ENCODE measurements at regions not wholly inside any gene's neighbourhood (a gene's known extent, or its start where the extent isn't known, plus 50 kb on each side); places are given as distances from the start of the nearest gene placed in this dataset.

- ATAC-seq = no peak
- in situ Hi-C loops (cut with HindIII; ENCODE audit: low pct_unique_long_range_greater_than_20kb, low sequenced_read_pairs) = no loop called here
- Histone ChIP-seq H3K4me1 (ENCODE audit: control insufficient read depth, insufficient read depth, low read length) (0 out of 2 replicates have a peak, but pooled peaks cover 5% of the 10 kb centered on the region), H3K27ac (ENCODE audit: low read length) (no peak overlapping the region), H3K4me3 (ENCODE audit: low read depth in 2 of 2, low read length in 2 of 2) (no peak overlapping the region), H3K9me3 (ENCODE audit: control insufficient read depth, insufficient read depth, low read depth, low read length) (no peaks in the 10 kb centered on the region), H3K27me3 (ENCODE audit: control insufficient read depth, insufficient read depth, low read length) (no peaks in the 10 kb centered on the region), H3K36me3 (ENCODE audit: control insufficient read depth, insufficient read depth, low read length) (no peaks in the 10 kb centered on the region)
- DNase-seq (ENCODE audit: low read depth, low spot score) = no peak
- no TSS peak for BruUV-seq (replicated peaks)
- ChIA-PET POLR2A (no interaction called here), CTCF (no interaction called here)
- intact Hi-C loops (cut with micrococcal nuclease; ENCODE audit: unreplicated experiment) = no loop called here
- TF ChIP-seq REST (IDR thresholded peaks at IDR 0.05; ENCODE audit: insufficient read depth in 1 of 2, low read depth in 2 of 2, low read length in 1 of 2) (no peak), POLR2AphosphoS5 (IDR thresholded peaks at IDR 0.05; ENCODE audit: low read depth, low read length) (no peak), CTCF (IDR thresholded peaks at IDR 0.05) (no peak), TCF7L2 (IDR thresholded peaks at IDR 0.05; ENCODE audit: low read depth, low read length) (no peak), SIN3A (IDR thresholded peaks at IDR 0.05; ENCODE audit: borderline replicate concordance, insufficient read depth, low read depth, low read length) (no peak)
Measured at GRCh38 chr10:31599626-31600504, 280.8 kb downstream of the ZEB1 start.

- BruUV-seq (replicated peaks) = no TSS peak
- Histone ChIP-seq H3K9me3 (ENCODE audit: control insufficient read depth, insufficient read depth, low read depth, low read length) (no peaks in the 10 kb centered on the region), H3K36me3 (ENCODE audit: control insufficient read depth, insufficient read depth, low read length) (no peaks in the 10 kb centered on the region), H3K27ac (ENCODE audit: low read length) (no peak overlapping the region), H3K4me1 (ENCODE audit: control insufficient read depth, insufficient read depth, low read length) (no peaks in the 10 kb centered on the region), H3K4me3 (ENCODE audit: low read depth in 2 of 2, low read length in 2 of 2) (no peak overlapping the region), H3K27me3 (ENCODE audit: control insufficient read depth, insufficient read depth, low read length) (no peaks in the 10 kb centered on the region)
- TF ChIP-seq POLR2AphosphoS5 (IDR thresholded peaks at IDR 0.05; ENCODE audit: low read depth, low read length) (no peak), REST (IDR thresholded peaks at IDR 0.05; ENCODE audit: insufficient read depth in 1 of 2, low read depth in 2 of 2, low read length in 1 of 2) (no peak), SIN3A (IDR thresholded peaks at IDR 0.05; ENCODE audit: borderline replicate concordance, insufficient read depth, low read depth, low read length) (no peak), TCF7L2 (IDR thresholded peaks at IDR 0.05; ENCODE audit: low read depth, low read length) (no peak), CTCF (IDR thresholded peaks at IDR 0.05) (no peak)
- POLR2A ChIA-PET = no interaction called here
- DNase-seq (ENCODE audit: low read depth, low spot score) (no peak), ATAC-seq (no peak)
- CTCF ChIA-PET = no interaction called here
- intact Hi-C loops (cut with micrococcal nuclease; ENCODE audit: unreplicated experiment) (no loop called here), in situ Hi-C loops (cut with HindIII; ENCODE audit: low pct_unique_long_range_greater_than_20kb, low sequenced_read_pairs) (no loop called here)
Measured at GRCh38 chr10:31596765-31597164, 277.7 kb downstream of the ZEB1 start.
